ENCODE measurements at regions not wholly inside any gene's neighbourhood (a gene's known extent, or its start where the extent isn't known, plus 50 kb on each side); places are given as distances from the start of the nearest gene placed in this dataset.

- TF ChIP-seq CTCF (IDR thresholded peaks at IDR 0.05) (no peak), POLR2A (IDR thresholded peaks at IDR 0.05) (no peak)
Observed at GRCh38 chr3:36631549-36631948, 132.8 kb downstream of the DCLK3 start.
